Neuronal stem cell (in vitro differentiated cells): ENCODE measurements at regions not wholly inside any gene's neighbourhood (a gene's known extent, or its start where the extent isn't known, plus 50 kb on each side); places are given as distances from the start of the nearest gene placed in this dataset.

Experiments
- DNase-seq: peaks from one replicate; pipeline ENCODE4 v3.0.0-alpha.2; 2013; ENCODE audit warnings: low spot score
- H2AFZ ChIP-seq: one replicate; pipeline ENCODE4 v1.6.1; 2013; ENCODE audit warnings: mild to moderate bottlenecking, low read length, inconsistent platforms
- H2AK5ac ChIP-seq: 2 replicates; pipeline ENCODE4 v1.6.1; 2013; ENCODE audit warnings: low read depth, mild to moderate bottlenecking, inconsistent platforms, low read length, moderate library complexity, mixed read lengths
- H2BK120ac ChIP-seq: 2 replicates; pipeline ENCODE4 v1.6.1; 2013; ENCODE audit warnings: low read depth, mild to moderate bottlenecking, inconsistent platforms, low read length, moderate library complexity, mixed read lengths
- H2BK12ac ChIP-seq: one replicate; pipeline ENCODE4 v1.6.1; 2013; ENCODE audit warnings: low read length, inconsistent platforms
- H2BK15ac ChIP-seq: 2 replicates; pipeline ENCODE4 v1.6.1; 2013; ENCODE audit warnings: mild to moderate bottlenecking, low read length, inconsistent platforms, mixed read lengths
- H2BK5ac ChIP-seq: one replicate; pipeline ENCODE4 v1.6.1; 2013; ENCODE audit warnings: inconsistent platforms, mild to moderate bottlenecking, low read length, moderate library complexity
- H3K14ac ChIP-seq: one replicate; pipeline ENCODE4 v1.6.1; 2013; ENCODE audit warnings: low read length, inconsistent platforms
- H3K18ac ChIP-seq: 2 replicates; pipeline ENCODE4 v1.6.1; 2013; ENCODE audit warnings: low read length, inconsistent platforms
- H3K23ac ChIP-seq: 2 replicates; pipeline ENCODE4 v1.6.1; 2013; ENCODE audit warnings: low read depth, mild to moderate bottlenecking, mixed read lengths, low read length, inconsistent platforms; ENCODE audit not compliant: poor library complexity
- H3K27ac ChIP-seq: replicated peaks from 3 replicates; pipeline ENCODE4 v1.5.1; 2013; ENCODE audit warnings: low read length, inconsistent platforms
- H3K27me3 ChIP-seq, 3 experiments: 2 replicates each; pipeline ENCODE4 v1.6.1; 2013; ENCODE audit warnings: low read length in 3 of 3, mild to moderate bottlenecking in 2 of 3, inconsistent platforms in 1 of 3, low read depth in 1 of 3, mixed read lengths in 1 of 3, moderate library complexity in 1 of 3; ENCODE audit not compliant: control insufficient read depth in 3 of 3, insufficient read depth in 3 of 3
- H3K36me3 ChIP-seq, 2 donors: replicated peaks in 1 of 2; 2 replicates each; pipeline ENCODE4 v1.6.1; 2013; ENCODE audit warnings: low read length in 2 of 2; ENCODE audit not compliant: control insufficient read depth in 2 of 2, insufficient read depth in 2 of 2
- H3K4ac ChIP-seq: 2 replicates; pipeline ENCODE4 v1.6.1; 2013; ENCODE audit warnings: inconsistent platforms, mild to moderate bottlenecking, low read length, moderate library complexity
- H3K4me1 ChIP-seq, 2 donors: 1 replicate in 1 of 2; 2 replicates in 1 of 2; pipeline ENCODE4 v1.6.1; 2013; ENCODE audit warnings: low read length in 2 of 2, low read depth in 1 of 2; ENCODE audit not compliant: control insufficient read depth in 2 of 2, insufficient read depth in 1 of 2
- H3K4me2 ChIP-seq: one replicate; pipeline ENCODE4 v1.6.1; 2013; ENCODE audit warnings: mild to moderate bottlenecking, low read length, inconsistent platforms; ENCODE audit not compliant: insufficient read depth, poor library complexity, severe bottlenecking
- H3K4me3 ChIP-seq, 2 donors: 2 replicates each; pipeline ENCODE4 v1.5.1; 2013; ENCODE audit warnings: low read length in 2 of 2, mild to moderate bottlenecking in 2 of 2, inconsistent platforms in 1 of 2, moderate library complexity in 1 of 2
- H3K79me1 ChIP-seq: one replicate; pipeline ENCODE4 v1.6.1; 2013; ENCODE audit warnings: low read depth, mild to moderate bottlenecking, inconsistent platforms, low read length, moderate library complexity
- H3K9ac ChIP-seq: one replicate; pipeline ENCODE4 v1.6.1; 2013; ENCODE audit warnings: mild to moderate bottlenecking, low read depth, low read length, inconsistent platforms; ENCODE audit not compliant: poor library complexity
- H3K9me3 ChIP-seq, 2 donors: replicated peaks in 1 of 2; 2 replicates each; pipeline versions ENCODE3 to v1.6.1; 2013; ENCODE audit warnings: low read length in 2 of 2, mild to moderate bottlenecking in 2 of 2, inconsistent platforms in 1 of 2, low read depth in 1 of 2, mixed read lengths in 1 of 2, moderate library complexity in 1 of 2; ENCODE audit not compliant: control insufficient read depth in 2 of 2, insufficient read depth in 1 of 2
- H4K8ac ChIP-seq: one replicate; pipeline ENCODE4 v1.6.1; 2013; ENCODE audit warnings: low read depth, mild to moderate bottlenecking, inconsistent platforms, low read length, moderate library complexity
- H4K91ac ChIP-seq: one replicate; pipeline ENCODE4 v1.6.1; 2013; ENCODE audit warnings: low read length, low read depth, mild to moderate bottlenecking, inconsistent platforms; ENCODE audit not compliant: poor library complexity
- WGBS, 2 donors: extraction: QIAGEN DNeasy Blood & Tissue Kit; methylation state at CpG; one replicate each; pipeline ENCODE4 v1.1.7; 2013; ENCODE audit warnings: missing lambda C conversion rate in 2 of 2, mixed read lengths in 1 of 2; ENCODE audit not compliant: insufficient read length in 2 of 2, insufficient replicate concordance in 1 of 2; ENCODE audit errors: extremely low coverage in 2 of 2; 5-methylcytosine and 5-hydroxymethylcytosine counted together

DNA sequence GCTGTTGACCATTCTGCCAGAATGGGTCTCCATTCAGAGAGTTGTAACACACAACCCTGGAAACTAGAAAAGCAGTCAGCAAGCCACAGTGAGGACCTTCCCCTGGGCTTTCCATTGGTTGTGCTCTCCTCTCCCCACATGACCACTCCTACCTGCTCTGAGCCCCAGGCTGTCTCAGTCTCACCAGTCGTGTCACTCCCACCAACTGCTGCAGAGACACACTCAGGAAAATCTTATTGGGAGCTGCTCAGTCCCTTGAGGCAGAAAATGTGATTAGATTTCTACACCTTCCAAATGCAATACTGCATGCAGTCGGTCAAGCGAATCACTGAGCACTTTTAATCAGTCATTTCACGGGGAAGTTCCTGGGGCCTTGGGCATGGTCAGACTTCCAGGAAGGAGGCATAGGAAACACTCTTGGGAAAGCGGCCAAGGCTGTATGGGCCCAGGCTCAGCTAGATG is 284.2 kb upstream of the NMUR2 start:
- no CpG with 5 or more reads among the region's 5 CpGs for WGBS, 2 donors
- Histone ChIP-seq H3K14ac (no peak overlapping the region), H3K4ac (no peak overlapping the region), H2BK5ac (no peak overlapping the region), H3K36me3 (no peaks in the 10 kb centered on the region), H3K18ac (no peak overlapping the region), H3K79me1 (no peaks in the 10 kb centered on the region), H3K9ac (no peak overlapping the region), H2BK12ac (no peak overlapping the region), H3K27me3 (no peaks in the 10 kb centered on the region), H2BK120ac (no peak overlapping the region), H3K9me3 (peaks cover 7 to 8% of the 10 kb centered on the region in 2 donors), H4K8ac (no peak overlapping the region), H3K4me2 (no peak overlapping the region), H4K91ac (no peak overlapping the region), H3K27ac (no peak overlapping the region), H3K4me3 (no peak overlapping the region), H2AFZ (peak overlapping the region; percentile 2), H3K4me1 (peaks cover 3 to 6% of the 10 kb centered on the region in 2 donors), H2BK15ac (no peak overlapping the region), H2AK5ac (no peak overlapping the region), H3K23ac (no peak overlapping the region)
- no peak for DNase-seq

- Histone ChIP-seq H2BK5ac (no peak overlapping the region), H3K27me3 (no peaks in the 10 kb centered on the region), H2BK15ac (no peak overlapping the region), H3K23ac (no peak overlapping the region), H2BK120ac (no peak overlapping the region), H3K14ac (no peak overlapping the region), H3K4me1 (peaks cover 0 to 4% of the 10 kb centered on the region in 2 donors), H3K9ac (no peak overlapping the region), H3K27ac (no peak overlapping the region), H3K4me2 (no peak overlapping the region), H3K9me3 (no peaks in the 10 kb centered on the region), H4K8ac (no peak overlapping the region), H2AK5ac (no peak overlapping the region), H3K36me3 (no peaks in the 10 kb centered on the region), H3K4me3 (no peak overlapping the region), H3K79me1 (no peaks in the 10 kb centered on the region), H3K18ac (no peak overlapping the region), H2BK12ac (no peak overlapping the region), H2AFZ (no peak overlapping the region), H3K4ac (no peak overlapping the region), H4K91ac (no peak overlapping the region)
- WGBS, 2 donors = no CpG with 5 or more reads among the region's 2 CpGs
- DNase-seq = no peak
Measured at GRCh38 chr5:152694231-152694630, 289.2 kb upstream of the NMUR2 start.

- no peak overlapping the region for H3K4me3 ChIP-seq
- no peak overlapping the region for H3K14ac ChIP-seq
- no peak overlapping the region for H2AK5ac ChIP-seq
- no peak overlapping the region for H4K91ac ChIP-seq
- no CpG with 5 or more reads among the region's 2 CpGs for WGBS, 2 donors
- no peak overlapping the region for H2BK12ac ChIP-seq
- no peak overlapping the region for H2BK15ac ChIP-seq
- H3K9me3 ChIP-seq = peaks cover 0 to 2% of the 10 kb centered on the region in 2 donors
- H3K36me3 ChIP-seq = no peaks in the 10 kb centered on the region
- H3K4ac ChIP-seq = no peak overlapping the region
- H3K27ac ChIP-seq = no peak overlapping the region
- H2BK120ac ChIP-seq = no peak overlapping the region
- no peak overlapping the region for H3K18ac ChIP-seq
- H3K4me1 ChIP-seq = peaks cover 0 to 5% of the 10 kb centered on the region in 2 donors
- no peaks in the 10 kb centered on the region for H3K27me3 ChIP-seq
- H3K23ac ChIP-seq = no peak overlapping the region
- no peak overlapping the region for H2AFZ ChIP-seq
- no peak overlapping the region for H3K4me2 ChIP-seq
- no peak overlapping the region for H3K9ac ChIP-seq
- H4K8ac ChIP-seq = no peak overlapping the region
- DNase-seq = no peak
- no peaks in the 10 kb centered on the region for H3K79me1 ChIP-seq
- no peak overlapping the region for H2BK5ac ChIP-seq
Measured at GRCh38 chr5:152701305-152701949, 296.3 kb upstream of the NMUR2 start.

GRCh38 chr5:152704286-152704685 is 299.2 kb upstream of the NMUR2 start:
- Histone ChIP-seq H3K4ac (no peak overlapping the region), H3K27ac (no peak overlapping the region), H4K8ac (no peak overlapping the region), H2BK12ac (no peak overlapping the region), H2AK5ac (no peak overlapping the region), H3K36me3 (no peaks in the 10 kb centered on the region), H3K14ac (no peak overlapping the region), H3K27me3 (no peaks in the 10 kb centered on the region), H2AFZ (no peak overlapping the region), H3K18ac (no peak overlapping the region), H2BK15ac (no peak overlapping the region), H4K91ac (no peak overlapping the region), H3K23ac (no peak overlapping the region), H3K9me3 (peaks cover 0 to 2% of the 10 kb centered on the region in 2 donors), H3K9ac (no peak overlapping the region), H3K4me1 (peaks cover 0 to 5% of the 10 kb centered on the region in 2 donors), H2BK120ac (no peak overlapping the region), H3K4me3 (no peak overlapping the region), H3K4me2 (no peak overlapping the region), H2BK5ac (no peak overlapping the region), H3K79me1 (no peaks in the 10 kb centered on the region)
- no peak for DNase-seq
- no CpG with 5 or more reads among the region's 1 CpG for WGBS, 2 donors
